ENCODE measurements at regions not wholly inside any gene's neighbourhood (a gene's known extent, or its start where the extent isn't known, plus 50 kb on each side); places are given as distances from the start of the nearest gene placed in this dataset.
"Not testable (repeated sequence)": the region's sequence is repeated elsewhere in the genome, so short reads cannot be mapped to it uniquely, and the experiment has no call there.

- H3K4me3 ChIP-seq (replicated peaks in 1 of 3; ENCODE audit: insufficient read depth in 1 of 3, low read depth in 1 of 3, low read length in 3 of 3); H3K9me1 ChIP-seq (replicated peaks; ENCODE audit: control insufficient read depth, extremely low read depth, insufficient read depth, low read length); H2AFZ ChIP-seq (ENCODE audit: low read depth, low read length); BruUV-seq (replicated peaks); POLR2A ChIA-PET; H3K9me3 ChIP-seq (replicated peaks; ENCODE audit: control insufficient read depth, insufficient read depth, low read length); DNase-seq (ENCODE audit: low read depth, low spot score); H3K9ac ChIP-seq (replicated peaks; ENCODE audit: extremely low read depth, insufficient read depth, low read length); H3K4me1 ChIP-seq (ENCODE audit: control insufficient read depth, extremely low read depth, insufficient read depth, low read length); H3K79me2 ChIP-seq (ENCODE audit: control insufficient read depth, insufficient read depth, low read length); FAIRE-seq; H3K36me3 ChIP-seq (ENCODE audit: control insufficient read depth in 2 of 2, extremely low read depth in 1 of 2, insufficient read depth in 2 of 2, low read length in 2 of 2); CTCF ChIA-PET; H3K4me2 ChIP-seq (ENCODE audit: insufficient read depth, low read length); H3K27ac ChIP-seq (ENCODE audit: insufficient read depth, low read depth, low read length); H3K27me3 ChIP-seq (ENCODE audit: control insufficient read depth in 2 of 2, insufficient read depth in 2 of 2, low read length in 2 of 2); H4K20me1 ChIP-seq (replicated peaks; ENCODE audit: control insufficient read depth, extremely low read depth, insufficient read depth, low read length); dilution Hi-C loops (cut with MboI; ENCODE audit: extremely low pct_ligation_motif_present, low sequenced_read_pairs): not testable (repeated sequence)
- intact Hi-C loops (cut with micrococcal nuclease): loop anchor here (10.0 kb wide), 1 partner anchor 129 kb away; no protein-coding TSS in a partner anchor
These were observed 275.3 kb upstream of the TEKT4 start for GRCh38 chr2:94595956-94596355.

GRCh38 chr2:94598075-94598713 lies 273.0 kb upstream of the TEKT4 start:
- H3K4me2 ChIP-seq (ENCODE audit: insufficient read depth, low read length); H3K9me1 ChIP-seq (replicated peaks; ENCODE audit: control insufficient read depth, extremely low read depth, insufficient read depth, low read length); CTCF ChIA-PET; H3K36me3 ChIP-seq (ENCODE audit: control insufficient read depth in 2 of 2, extremely low read depth in 1 of 2, insufficient read depth in 2 of 2, low read length in 2 of 2); H3K9me3 ChIP-seq (replicated peaks; ENCODE audit: control insufficient read depth, insufficient read depth, low read length); H2AFZ ChIP-seq (ENCODE audit: low read depth, low read length); BruUV-seq (replicated peaks); dilution Hi-C loops (cut with MboI; ENCODE audit: extremely low pct_ligation_motif_present, low sequenced_read_pairs); H4K20me1 ChIP-seq (replicated peaks; ENCODE audit: control insufficient read depth, extremely low read depth, insufficient read depth, low read length); H3K27me3 ChIP-seq (ENCODE audit: control insufficient read depth in 2 of 2, insufficient read depth in 2 of 2, low read length in 2 of 2); H3K4me3 ChIP-seq (replicated peaks in 1 of 3; ENCODE audit: insufficient read depth in 1 of 3, low read depth in 1 of 3, low read length in 3 of 3); FAIRE-seq; H3K79me2 ChIP-seq (ENCODE audit: control insufficient read depth, insufficient read depth, low read length); POLR2A ChIA-PET; H3K9ac ChIP-seq (replicated peaks; ENCODE audit: extremely low read depth, insufficient read depth, low read length); H3K27ac ChIP-seq (ENCODE audit: insufficient read depth, low read depth, low read length); H3K4me1 ChIP-seq (ENCODE audit: control insufficient read depth, extremely low read depth, insufficient read depth, low read length); DNase-seq (ENCODE audit: low read depth, low spot score): not testable (repeated sequence)
- intact Hi-C loops (cut with micrococcal nuclease): loop anchor here (10.0 kb wide), 1 partner anchor 127 kb away; no protein-coding TSS in a partner anchor

GRCh38 chr2:94600929-94601328 lies 270.3 kb upstream of the TEKT4 start:
- H4K20me1 ChIP-seq (replicated peaks; ENCODE audit: control insufficient read depth, extremely low read depth, insufficient read depth, low read length); H3K27me3 ChIP-seq (ENCODE audit: control insufficient read depth in 2 of 2, insufficient read depth in 2 of 2, low read length in 2 of 2); H3K36me3 ChIP-seq (ENCODE audit: control insufficient read depth in 2 of 2, extremely low read depth in 1 of 2, insufficient read depth in 2 of 2, low read length in 2 of 2); H3K9me3 ChIP-seq (replicated peaks; ENCODE audit: control insufficient read depth, insufficient read depth, low read length); H2AFZ ChIP-seq (ENCODE audit: low read depth, low read length); BruUV-seq (replicated peaks); POLR2A ChIA-PET; FAIRE-seq; H3K4me3 ChIP-seq (replicated peaks in 1 of 3; ENCODE audit: insufficient read depth in 1 of 3, low read depth in 1 of 3, low read length in 3 of 3); H3K9ac ChIP-seq (replicated peaks; ENCODE audit: extremely low read depth, insufficient read depth, low read length); dilution Hi-C loops (cut with MboI; ENCODE audit: extremely low pct_ligation_motif_present, low sequenced_read_pairs); H3K27ac ChIP-seq (ENCODE audit: insufficient read depth, low read depth, low read length); H3K9me1 ChIP-seq (replicated peaks; ENCODE audit: control insufficient read depth, extremely low read depth, insufficient read depth, low read length); CTCF ChIA-PET; H3K4me2 ChIP-seq (ENCODE audit: insufficient read depth, low read length); H3K79me2 ChIP-seq (ENCODE audit: control insufficient read depth, insufficient read depth, low read length); DNase-seq (ENCODE audit: low read depth, low spot score); H3K4me1 ChIP-seq (ENCODE audit: control insufficient read depth, extremely low read depth, insufficient read depth, low read length); intact Hi-C loops (cut with micrococcal nuclease): not testable (repeated sequence)

Measured in endothelial cell of umbilical vein (primary cell).